ENCODE measurements at regions not wholly inside any gene's neighbourhood (a gene's known extent, or its start where the extent isn't known, plus 50 kb on each side); places are given as distances from the start of the nearest gene placed in this dataset.

GRCh38 chr6:166765234-166765541 is 138.1 kb upstream of the RPS6KA2 start:
- TF ChIP-seq GATA3 (IDR thresholded peaks at IDR 0.05; ENCODE audit: low read depth, low read length) = no peak
- no peak for TF ChIP-seq GATA2 (IDR thresholded peaks at IDR 0.05; ENCODE audit: low read depth, low read length)
